GM10266 (cell line): ENCODE measurements at regions not wholly inside any gene's neighbourhood (a gene's known extent, or its start where the extent isn't known, plus 50 kb on each side); places are given as distances from the start of the nearest gene placed in this dataset.
"Not testable (repeated sequence)": the region's sequence is repeated elsewhere in the genome, so short reads cannot be mapped to it uniquely, and the experiment has no call there.

Experiments used
- DNase-seq: peaks from one replicate; pipeline ENCODE4 v3.0.0; 2012; ENCODE audit errors: extremely low spot score
- TF ChIP-seq, protein P1 (sequence below): IDR thresholded peaks from 2 replicates; pipeline ENCODE4 v1.5.1; 2012; ENCODE audit warnings: mild to moderate bottlenecking, low read depth; ENCODE audit not compliant: control insufficient read depth, insufficient read depth; ENCODE audit errors: missing control alignments

DNA sequence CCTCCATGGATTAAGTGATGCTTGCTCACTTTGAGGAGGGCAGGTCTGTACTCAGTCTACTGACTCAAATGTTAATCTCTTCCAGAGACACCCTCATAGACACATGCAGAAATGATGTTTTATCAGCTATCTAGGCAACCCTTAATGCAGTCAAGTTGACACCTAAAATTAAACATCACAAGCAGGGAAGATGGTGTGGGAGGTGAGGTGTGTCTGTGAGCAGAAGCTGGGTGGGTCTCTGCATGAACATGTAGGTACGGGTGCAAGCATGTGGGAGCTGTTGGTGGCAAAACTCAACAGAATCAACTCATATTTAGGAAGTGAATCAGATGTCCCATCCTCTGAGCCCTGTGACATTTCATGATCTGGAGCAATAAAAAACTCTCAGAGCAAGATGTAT lies 249.2 kb upstream of the SGCG start:
- TF ChIP-seq, protein P1, sequence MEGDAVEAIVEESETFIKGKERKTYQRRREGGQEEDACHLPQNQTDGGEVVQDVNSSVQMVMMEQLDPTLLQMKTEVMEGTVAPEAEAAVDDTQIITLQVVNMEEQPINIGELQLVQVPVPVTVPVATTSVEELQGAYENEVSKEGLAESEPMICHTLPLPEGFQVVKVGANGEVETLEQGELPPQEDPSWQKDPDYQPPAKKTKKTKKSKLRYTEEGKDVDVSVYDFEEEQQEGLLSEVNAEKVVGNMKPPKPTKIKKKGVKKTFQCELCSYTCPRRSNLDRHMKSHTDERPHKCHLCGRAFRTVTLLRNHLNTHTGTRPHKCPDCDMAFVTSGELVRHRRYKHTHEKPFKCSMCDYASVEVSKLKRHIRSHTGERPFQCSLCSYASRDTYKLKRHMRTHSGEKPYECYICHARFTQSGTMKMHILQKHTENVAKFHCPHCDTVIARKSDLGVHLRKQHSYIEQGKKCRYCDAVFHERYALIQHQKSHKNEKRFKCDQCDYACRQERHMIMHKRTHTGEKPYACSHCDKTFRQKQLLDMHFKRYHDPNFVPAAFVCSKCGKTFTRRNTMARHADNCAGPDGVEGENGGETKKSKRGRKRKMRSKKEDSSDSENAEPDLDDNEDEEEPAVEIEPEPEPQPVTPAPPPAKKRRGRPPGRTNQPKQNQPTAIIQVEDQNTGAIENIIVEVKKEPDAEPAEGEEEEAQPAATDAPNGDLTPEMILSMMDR = no peak

GRCh38 chr13:22932632-22933412 lies 248.0 kb upstream of the SGCG start:
- DNase-seq = not testable (repeated sequence)

More for the DNA sequence above, 249.2 kb upstream of the SGCG start:
- no peak for DNase-seq

GRCh38 chr13:22933571-22934181 lies 247.1 kb upstream of the SGCG start:
- TF ChIP-seq, protein P1 = no peak
- DNase-seq = no peak

GRCh38 chr13:22934744-22935523 lies 245.8 kb upstream of the SGCG start:
- no peak for DNase-seq
- TF ChIP-seq, protein P1 = no peak

GRCh38 chr13:22936228-22936627 lies 244.6 kb upstream of the SGCG start:
- DNase-seq = no peak
- TF ChIP-seq, protein P1 = no peak

DNA sequence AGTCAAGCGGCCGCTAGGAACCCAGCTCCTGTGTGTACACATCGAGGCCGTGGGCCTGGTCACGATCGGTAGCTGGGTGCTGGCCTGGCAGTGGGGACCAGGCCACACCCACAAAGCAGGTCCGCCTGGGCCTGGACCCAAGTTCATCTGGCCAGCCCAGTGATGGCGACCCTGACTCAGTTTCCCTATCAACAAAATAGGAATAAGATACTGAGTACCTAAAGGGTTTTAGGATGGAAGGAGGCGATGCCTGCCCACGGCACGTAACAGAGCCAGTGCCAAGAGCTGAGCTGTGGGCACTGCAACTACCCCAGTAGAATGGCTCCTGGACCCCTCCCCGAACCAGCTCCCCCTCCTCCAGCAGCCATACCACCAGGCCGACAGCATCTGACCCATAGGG lies 243.5 kb upstream of the SGCG start:
- no peak for DNase-seq
- TF ChIP-seq, protein P1 = no peak

DNA sequence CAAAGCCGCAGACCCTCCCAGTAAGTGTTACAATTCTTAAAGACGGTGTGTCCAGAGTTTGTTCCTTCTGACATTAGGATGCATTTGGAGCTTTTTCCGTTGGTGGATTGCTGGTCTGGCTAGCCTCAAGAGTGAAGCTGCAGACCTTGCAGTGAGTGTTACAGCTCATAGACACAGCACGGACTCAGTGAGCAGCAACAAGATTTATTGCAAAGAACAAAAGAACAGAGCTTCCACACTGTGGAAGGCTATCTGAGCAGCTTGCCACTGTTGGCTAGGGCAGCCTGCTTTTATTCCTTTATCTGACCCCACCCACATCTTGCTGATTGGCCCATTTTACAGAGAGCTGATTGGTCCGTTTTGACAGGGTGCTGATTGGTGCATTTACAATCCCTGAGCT lies 242.8 kb upstream of the SGCG start:
- no peak for DNase-seq
- TF ChIP-seq, protein P1 = no peak
